GM12878 (cell line): ENCODE measurements at regions not wholly inside any gene's neighbourhood (a gene's known extent, or its start where the extent isn't known, plus 50 kb on each side); places are given as distances from the start of the nearest gene placed in this dataset.

ENCODE experiments used
- ATAC-seq: fragments of 200-7000 bp; cut with Tn5 transposase; 3 replicates; pipeline ENCODE4 v1.9.1; 2020; ENCODE audit warnings: mild to moderate bottlenecking, moderate library complexity
- BruUV-seq: library from RNA; stranded (reverse); fragments of 400-500 nt; replicated peaks from 2 replicates; lab custom pipeline; 2021; lab: Mats Ljungman, UMichigan
- CTCF ChIA-PET: fragments of 300-600 bp; sonication (Branson Sonifier 250); formaldehyde crosslinking; extraction: SDS; loops from one replicate; lab custom pipeline; 2021; ENCODE audit warnings: inconsistent platforms; lab: Yijun Ruan, JAX
- POLR2A ChIA-PET: fragments of 350-600 bp; formaldehyde crosslinking; extraction: SDS; loops from one replicate; lab custom pipeline; 2021; ENCODE audit warnings: inconsistent platforms; lab: Charles Lee
- RAD21 ChIA-PET: fragments of 300-600 bp; sonication (Branson Sonifier 250); formaldehyde crosslinking; loops from one replicate; lab custom pipeline; 2023; ENCODE audit warnings: antibody characterized with exemption; ENCODE audit not compliant: unreplicated experiment; lab: Charles Lee
- SMC1A ChIA-PET: fragments of 300-600 bp; sonication (Branson Sonifier 250); formaldehyde crosslinking; loops from one replicate; lab custom pipeline; 2023; ENCODE audit not compliant: unreplicated experiment, uncharacterized antibody; lab: Charles Lee
- DNase-seq: peaks from one replicate; pipeline ENCODE4 v3.0.0-alpha.2; 2011; ENCODE audit warnings: low read depth, low spot score
- FAIRE-seq: peaks from 3 replicates; lab custom pipeline; 2011; peaks lifted over from hg19 to GRCh38; lab: Jason Lieb, UNC
- H2AFZ ChIP-seq: 2 replicates; pipeline ENCODE4 v1.6.0; 2011; ENCODE audit warnings: low read depth, low read length, control low read depth; ENCODE audit not compliant: control insufficient read depth
- H3K27ac ChIP-seq: 2 replicates; pipeline ENCODE4 v1.5.1; 2011; ENCODE audit warnings: control low read depth; ENCODE audit not compliant: control insufficient read depth, insufficient read depth
- H3K27me3 ChIP-seq, 2 experiments: replicated peaks in 1 of 2; 2 replicates each; pipeline versions ENCODE4 v1.6.0 to v1.6.1; 2011; ENCODE audit warnings: low read length in 1 of 2; ENCODE audit not compliant: control insufficient read depth in 2 of 2, insufficient read depth in 2 of 2
- H3K36me3 ChIP-seq, 2 experiments: 2 replicates each; pipeline ENCODE4 v1.5.1; 2011; ENCODE audit warnings: low read length in 1 of 2; ENCODE audit not compliant: control insufficient read depth in 2 of 2, insufficient read depth in 2 of 2
- H3K4me1 ChIP-seq: 2 replicates; pipeline ENCODE4 v1.6.1; 2011; ENCODE audit warnings: mild to moderate bottlenecking, low read length, moderate library complexity, mixed read lengths; ENCODE audit not compliant: control insufficient read depth, insufficient read depth
- H3K4me2 ChIP-seq: 2 replicates; pipeline ENCODE4 v1.6.0; 2011; ENCODE audit warnings: control low read depth; ENCODE audit not compliant: control insufficient read depth, insufficient read depth
- H3K4me3 ChIP-seq: fragments of 200-600 bp; sonication (generic); 2 replicates; pipeline ENCODE4 v1.5.1; 2016
- H3K79me2 ChIP-seq: 2 replicates; pipeline ENCODE4 v1.6.0; 2011; ENCODE audit warnings: low read length; ENCODE audit not compliant: control insufficient read depth, insufficient read depth
- H3K9ac ChIP-seq: 2 replicates; pipeline ENCODE4 v1.8.0; 2011; ENCODE audit warnings: low read length, control low read depth, mixed read lengths; ENCODE audit not compliant: control insufficient read depth, insufficient read depth
- H3K9me3 ChIP-seq: replicated peaks from 3 replicates; pipeline ENCODE4 v1.5.1; 2011; ENCODE audit warnings: mild to moderate bottlenecking, low read length; ENCODE audit not compliant: control insufficient read depth, insufficient read depth
- H4K20me1 ChIP-seq: 2 replicates; pipeline ENCODE4 v1.6.0; 2011; ENCODE audit not compliant: control insufficient read depth, insufficient read depth
- BRCA1 ChIP-seq: IDR thresholded peaks from 2 replicates; pipeline ENCODE4 v1.6.1; 2011; ENCODE audit warnings: low read depth, low read length, improper control_type of control experiment
- CBX5 ChIP-seq: sonication (generic); IDR thresholded peaks from 2 replicates; pipeline ENCODE4 v1.6.1; 2016; ENCODE audit warnings: low read depth, moderate library complexity, mild to moderate bottlenecking, inconsistent platforms
- CREM ChIP-seq: IDR thresholded peaks from 2 replicates; pipeline ENCODE4 v1.6.1; 2014; ENCODE audit warnings: antibody characterized with exemption, low read depth
- EED ChIP-seq: sonication (generic); IDR thresholded peaks from 2 replicates; pipeline ENCODE4 v1.6.1; 2016; ENCODE audit warnings: antibody characterized with exemption, low read depth
- ESRRA ChIP-seq: IDR thresholded peaks from 2 replicates; pipeline ENCODE4 v1.6.1; 2012; ENCODE audit warnings: mild to moderate bottlenecking, low read length, improper control_type of control experiment
- FOXK2 ChIP-seq: fragments of 450-650 bp; IDR thresholded peaks from 2 replicates; pipeline ENCODE4 v1.6.1; 2017; ENCODE audit warnings: mild to moderate bottlenecking, moderate library complexity
- FOXM1 ChIP-seq: IDR thresholded peaks from 2 replicates; pipeline ENCODE4 v1.6.1; 2012; ENCODE audit warnings: low read depth, mild to moderate bottlenecking, inconsistent platforms, low read length, moderate library complexity
- HCFC1 ChIP-seq: fragments of 150-350 bp; IDR thresholded peaks from 2 replicates; pipeline ENCODE4 v1.6.1; 2014; ENCODE audit warnings: low read length
- HDGF ChIP-seq: fragments of 450-650 bp; IDR thresholded peaks from 2 replicates; pipeline ENCODE4 v1.6.1; 2016; ENCODE audit warnings: antibody characterized with exemption
- JUNB ChIP-seq: IDR thresholded peaks from 2 replicates; pipeline ENCODE4 v1.6.1; 2016; ENCODE audit warnings: antibody characterized with exemption, mild to moderate bottlenecking
- MXI1 ChIP-seq: fragments of 150-350 bp; IDR thresholded peaks from 2 replicates; pipeline ENCODE4 v1.6.1; 2011; ENCODE audit warnings: low read depth, mild to moderate bottlenecking, inconsistent platforms, low read length, improper control_type of control experiment
- MYB ChIP-seq: fragments of 150-350 bp; IDR thresholded peaks from 2 replicates; pipeline ENCODE4 v1.6.1; 2014; ENCODE audit warnings: mild to moderate bottlenecking, low read depth, low read length, borderline replicate concordance
- NFIC ChIP-seq: IDR thresholded peaks from 2 replicates; pipeline ENCODE4 v1.6.1; 2012; ENCODE audit warnings: low read depth, mild to moderate bottlenecking, inconsistent platforms, low read length, moderate library complexity
- PAX8 ChIP-seq: fragments of 450-650 bp; IDR thresholded peaks from 2 replicates; pipeline ENCODE4 v1.6.1; 2017; ENCODE audit warnings: mild to moderate bottlenecking, moderate library complexity
- SMAD5 ChIP-seq: IDR thresholded peaks from 2 replicates; pipeline ENCODE4 v1.6.1; 2016; ENCODE audit warnings: antibody characterized with exemption, low read depth
- SP1 ChIP-seq: IDR thresholded peaks from one replicate; pipeline ENCODE4 v1.6.1; 2011; ENCODE audit warnings: low read depth, low read length
- STAT3 ChIP-seq: IDR thresholded peaks from 2 replicates; pipeline ENCODE4 v1.6.1; 2011; ENCODE audit warnings: low read depth, low read length, improper control_type of control experiment
- TBL1XR1 ChIP-seq: IDR thresholded peaks from 2 replicates; pipeline ENCODE4 v1.6.1; 2012; ENCODE audit warnings: low read depth, low read length, improper control_type of control experiment
- ZBED1 ChIP-seq: IDR thresholded peaks from 2 replicates; pipeline ENCODE4 v1.6.1; 2016; ENCODE audit warnings: borderline replicate concordance
- WGBS: methylation state at CpG from one replicate; pipeline ENCODE4 v1.1.6; 2016; ENCODE audit warnings: low lambda C conversion rate; ENCODE audit not compliant: insufficient replicate concordance, insufficient coverage; ENCODE audit errors: missing lambda C conversion rate; 5-methylcytosine and 5-hydroxymethylcytosine counted together
- in situ Hi-C: fragments of 300-500 bp; cut with MboI; formaldehyde crosslinking; loops from 9 replicates; pipeline ENCODE4 v1.14.3; 2018; ENCODE audit warnings: mixed read lengths
- intact Hi-C: fragments of 100-400 bp; cut with micrococcal nuclease; formaldehyde crosslinking; loops from one replicate; pipeline ENCODE4 v1.14.2; 2022; ENCODE audit not compliant: unreplicated experiment
- TF ChIP-seq, protein P1 (sequence below): fragments of 450-650 bp; formaldehyde crosslinking; IDR thresholded peaks from 2 replicates; pipeline ENCODE4 v1.4.0; 2020; ENCODE audit warnings: mild to moderate bottlenecking, moderate library complexity
- TF ChIP-seq, protein P2 (sequence below): fragments of 450-650 bp; IDR thresholded peaks from 2 replicates; pipeline ENCODE4 v1.6.1; 2017; ENCODE audit warnings: mild to moderate bottlenecking, low read depth, inconsistent platforms; ENCODE audit not compliant: poor library complexity, severe bottlenecking

DNA sequence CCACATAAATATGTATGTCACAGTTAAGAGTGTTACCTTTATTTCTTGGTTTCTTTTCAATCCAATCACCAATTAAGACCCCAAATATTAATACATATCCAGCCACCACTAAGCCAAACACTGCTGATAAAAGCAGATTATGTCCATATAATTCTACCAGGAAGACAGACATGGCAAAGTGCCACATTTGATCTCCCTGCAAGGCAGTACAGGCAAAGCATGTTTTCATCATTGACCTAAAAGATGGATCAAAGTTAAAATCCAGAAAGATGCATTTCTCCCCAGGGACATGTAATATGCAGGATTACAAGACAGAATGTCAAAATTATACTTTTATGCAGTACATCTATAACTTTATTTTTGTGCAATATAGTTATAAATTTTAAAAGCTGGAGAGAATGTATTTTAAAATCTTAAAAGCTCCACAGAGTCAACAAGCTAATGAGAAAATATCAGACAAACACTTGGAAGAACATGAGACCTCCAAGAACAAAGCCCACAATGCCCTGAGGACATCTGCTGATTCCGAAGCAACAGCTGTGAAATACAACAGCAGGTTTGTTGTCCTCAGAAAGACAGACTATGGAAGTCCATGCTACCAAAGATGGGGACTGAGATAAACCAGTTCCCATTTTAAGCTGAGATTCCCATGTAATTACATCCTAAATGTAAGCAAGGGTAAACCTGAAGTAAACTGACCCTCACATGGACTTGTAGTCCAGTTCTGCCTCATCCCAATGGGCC is 54.5 kb upstream of the TOMM7 start (continued):
- TF ChIP-seq MXI1 (no peak), SMAD5 (no peak), HDGF (no peak), CBX5 (no peak), SP1 (no peak), JUNB (no peak), CREM (no peak)

DNA sequence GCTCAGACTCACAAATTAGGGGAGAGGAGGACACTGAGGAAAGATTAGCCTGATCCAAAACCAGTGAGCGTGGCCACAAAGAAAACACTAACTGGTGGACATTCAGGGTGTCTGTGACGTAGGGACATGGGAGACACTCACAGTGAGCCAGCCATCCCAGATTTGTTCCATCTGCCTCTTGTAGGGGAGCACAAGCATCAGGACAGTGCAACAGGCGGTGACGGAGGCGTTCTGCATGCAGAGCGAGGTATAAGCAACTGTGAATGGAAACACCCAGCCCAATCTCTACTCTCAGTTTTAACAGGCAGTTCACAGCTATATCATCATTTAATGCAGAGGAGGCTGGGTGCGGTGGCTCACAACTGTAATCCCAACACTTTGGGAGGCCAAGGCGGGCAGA is 52.8 kb upstream of the TOMM7 start:
- intact Hi-C loops (no loop called here), in situ Hi-C loops (no loop called here)
- ChIA-PET POLR2A (interaction anchor here (0.5 to 5.9 kb wide), 2 partner anchors 10 to 121 kb away, joined by 3 to 61 read pairs; no protein-coding TSS in a partner anchor), RAD21 (interaction anchor here (0.8 to 2.6 kb wide), 2 partner anchors 10 to 16 kb away, joined by 3 to 12 read pairs; no protein-coding TSS in a partner anchor), CTCF (interaction anchor here (1.3 to 2.3 kb wide), 3 partner anchors 10 to 148 kb away, joined by 4 to 9 read pairs (median 6); no protein-coding TSS in a partner anchor), SMC1A (interaction anchor here (0.9 to 4.6 kb wide), 8 partner anchors 8 to 179 kb away, joined by 3 to 34 read pairs (median 4); no protein-coding TSS in a partner anchor)
- FAIRE-seq (no peak), DNase-seq (no peak), ATAC-seq (no peak)
- Histone ChIP-seq H3K27me3 (no peaks in the 10 kb centered on the region), H3K36me3 (no peaks in the 10 kb centered on the region), H3K9ac (no peak overlapping the region), H3K4me2 (no peak overlapping the region), H3K79me2 (no peaks in the 10 kb centered on the region), H3K27ac (no peak overlapping the region), H3K4me3 (no peak overlapping the region), H3K9me3 (no peaks in the 10 kb centered on the region), H3K4me1 (peaks cover 7% of the 10 kb centered on the region), H4K20me1 (no peaks in the 10 kb centered on the region), H2AFZ (no peak overlapping the region)
- BruUV-seq = no TSS peak
- WGBS = 97% methylated on average over 8 of the region's 8 CpGs
- TF ChIP-seq STAT3 (no peak), MYB (no peak), ESRRA (no peak), FOXM1 (no peak), EED (no peak), NFIC (no peak), ZBED1 (no peak), FOXK2 (no peak), TBL1XR1 (no peak), BRCA1 (no peak), HCFC1 (no peak), PAX8 (no peak)
- TF ChIP-seq, protein P1, sequence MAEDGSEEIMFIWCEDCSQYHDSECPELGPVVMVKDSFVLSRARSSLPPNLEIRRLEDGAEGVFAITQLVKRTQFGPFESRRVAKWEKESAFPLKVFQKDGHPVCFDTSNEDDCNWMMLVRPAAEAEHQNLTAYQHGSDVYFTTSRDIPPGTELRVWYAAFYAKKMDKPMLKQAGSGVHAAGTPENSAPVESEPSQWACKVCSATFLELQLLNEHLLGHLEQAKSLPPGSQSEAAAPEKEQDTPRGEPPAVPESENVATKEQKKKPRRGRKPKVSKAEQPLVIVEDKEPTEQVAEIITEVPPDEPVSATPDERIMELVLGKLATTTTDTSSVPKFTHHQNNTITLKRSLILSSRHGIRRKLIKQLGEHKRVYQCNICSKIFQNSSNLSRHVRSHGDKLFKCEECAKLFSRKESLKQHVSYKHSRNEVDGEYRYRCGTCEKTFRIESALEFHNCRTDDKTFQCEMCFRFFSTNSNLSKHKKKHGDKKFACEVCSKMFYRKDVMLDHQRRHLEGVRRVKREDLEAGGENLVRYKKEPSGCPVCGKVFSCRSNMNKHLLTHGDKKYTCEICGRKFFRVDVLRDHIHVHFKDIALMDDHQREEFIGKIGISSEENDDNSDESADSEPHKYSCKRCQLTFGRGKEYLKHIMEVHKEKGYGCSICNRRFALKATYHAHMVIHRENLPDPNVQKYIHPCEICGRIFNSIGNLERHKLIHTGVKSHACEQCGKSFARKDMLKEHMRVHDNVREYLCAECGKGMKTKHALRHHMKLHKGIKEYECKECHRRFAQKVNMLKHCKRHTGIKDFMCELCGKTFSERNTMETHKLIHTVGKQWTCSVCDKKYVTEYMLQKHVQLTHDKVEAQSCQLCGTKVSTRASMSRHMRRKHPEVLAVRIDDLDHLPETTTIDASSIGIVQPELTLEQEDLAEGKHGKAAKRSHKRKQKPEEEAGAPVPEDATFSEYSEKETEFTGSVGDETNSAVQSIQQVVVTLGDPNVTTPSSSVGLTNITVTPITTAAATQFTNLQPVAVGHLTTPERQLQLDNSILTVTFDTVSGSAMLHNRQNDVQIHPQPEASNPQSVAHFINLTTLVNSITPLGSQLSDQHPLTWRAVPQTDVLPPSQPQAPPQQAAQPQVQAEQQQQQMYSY = no peak
- TF ChIP-seq, protein P2, sequence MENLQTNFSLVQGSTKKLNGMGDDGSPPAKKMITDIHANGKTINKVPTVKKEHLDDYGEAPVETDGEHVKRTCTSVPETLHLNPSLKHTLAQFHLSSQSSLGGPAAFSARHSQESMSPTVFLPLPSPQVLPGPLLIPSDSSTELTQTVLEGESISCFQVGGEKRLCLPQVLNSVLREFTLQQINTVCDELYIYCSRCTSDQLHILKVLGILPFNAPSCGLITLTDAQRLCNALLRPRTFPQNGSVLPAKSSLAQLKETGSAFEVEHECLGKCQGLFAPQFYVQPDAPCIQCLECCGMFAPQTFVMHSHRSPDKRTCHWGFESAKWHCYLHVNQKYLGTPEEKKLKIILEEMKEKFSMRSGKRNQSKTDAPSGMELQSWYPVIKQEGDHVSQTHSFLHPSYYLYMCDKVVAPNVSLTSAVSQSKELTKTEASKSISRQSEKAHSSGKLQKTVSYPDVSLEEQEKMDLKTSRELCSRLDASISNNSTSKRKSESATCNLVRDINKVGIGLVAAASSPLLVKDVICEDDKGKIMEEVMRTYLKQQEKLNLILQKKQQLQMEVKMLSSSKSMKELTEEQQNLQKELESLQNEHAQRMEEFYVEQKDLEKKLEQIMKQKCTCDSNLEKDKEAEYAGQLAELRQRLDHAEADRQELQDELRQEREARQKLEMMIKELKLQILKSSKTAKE = no peak
